ENCODE measurements at regions not wholly inside any gene's neighbourhood (a gene's known extent, or its start where the extent isn't known, plus 50 kb on each side); places are given as distances from the start of the nearest gene placed in this dataset.

GRCh38 chr10:71072823-71073210 is 139.6 kb upstream of the UNC5B start:
- TF ChIP-seq CTCF (IDR thresholded peaks at IDR 0.05) (no peak), POLR2A (IDR thresholded peaks at IDR 0.05) (no peak)

Measured in thyroid gland (tissue), 4 donors.